GM23338 (cell line): ENCODE measurements at regions not wholly inside any gene's neighbourhood (a gene's known extent, or its start where the extent isn't known, plus 50 kb on each side); places are given as distances from the start of the nearest gene placed in this dataset.
A peak's percentile ranks its signal among the peaks of the same experiment; 100 is the strongest.

ENCODE experiments used
- ATAC-seq: fragments of 200-7000 bp; cut with Tn5 transposase; 3 replicates; pipeline ENCODE4 v1.9.1; 2020
- DNase-seq: peaks from one replicate; pipeline ENCODE4 v3.0.0-alpha.2; 2015; ENCODE audit warnings: low spot score
- H2AFZ ChIP-seq: fragments of 200-600 bp; sonication (generic); 2 replicates; pipeline ENCODE4 v1.8.0; 2016; ENCODE audit warnings: antibody characterized with exemption, mild to moderate bottlenecking, moderate library complexity
- H3F3A ChIP-seq: fragments of 200-600 bp; sonication (generic); replicated peaks from 2 replicates; pipeline ENCODE4 v1.8.0; 2017; ENCODE audit warnings: antibody characterized with exemption, mixed run types, low read depth
- H3K27ac ChIP-seq: fragments of 200-600 bp; sonication (generic); 2 replicates; pipeline ENCODE4 v1.6.1; 2016; ENCODE audit warnings: low read depth
- H3K27me3 ChIP-seq: fragments of 200-600 bp; sonication (generic); 2 replicates; pipeline ENCODE4 v1.8.0; 2016; ENCODE audit warnings: mild to moderate bottlenecking, mixed run types, moderate library complexity; ENCODE audit not compliant: insufficient read depth
- H3K36me3 ChIP-seq: fragments of 200-600 bp; sonication (generic); 2 replicates; pipeline ENCODE4 v1.8.0; 2016; ENCODE audit warnings: mild to moderate bottlenecking; ENCODE audit not compliant: insufficient read depth
- H3K4me1 ChIP-seq: fragments of 200-600 bp; sonication (generic); 2 replicates; pipeline ENCODE4 v1.8.0; 2016; ENCODE audit warnings: mild to moderate bottlenecking, moderate library complexity; ENCODE audit not compliant: insufficient read depth
- H3K4me2 ChIP-seq: fragments of 200-600 bp; sonication (generic); 2 replicates; pipeline ENCODE4 v1.7.1; 2017; ENCODE audit warnings: mixed run types
- H3K4me3 ChIP-seq: fragments of 200-600 bp; sonication (generic); 2 replicates; pipeline ENCODE4 v1.6.1; 2016; ENCODE audit warnings: mixed run types
- H3K79me2 ChIP-seq: fragments of 200-600 bp; sonication (generic); replicated peaks from 2 replicates; pipeline ENCODE4 v1.8.0; 2017; ENCODE audit warnings: mild to moderate bottlenecking; ENCODE audit not compliant: insufficient read depth
- H3K9me2 ChIP-seq: fragments of 200-600 bp; sonication (generic); 2 replicates; pipeline ENCODE4 v1.8.0; 2017; ENCODE audit not compliant: insufficient read depth
- H4K20me1 ChIP-seq: fragments of 200-600 bp; sonication (generic); replicated peaks from 2 replicates; pipeline ENCODE4 v1.8.0; 2017; ENCODE audit warnings: mild to moderate bottlenecking; ENCODE audit not compliant: insufficient read depth
- H3K27ac Mint-ChIP-seq: 2 replicates; pipeline ENCODE4 v1.8.0; 2020; ENCODE audit warnings: inconsistent platforms, mild to moderate bottlenecking, moderate library complexity, mixed read lengths
- H3K27me3 Mint-ChIP-seq: 3 replicates; pipeline ENCODE4 v1.8.0; 2022; ENCODE audit warnings: low read depth, mild to moderate bottlenecking, moderate library complexity, mixed read lengths, inconsistent platforms; ENCODE audit not compliant: insufficient read depth, poor library complexity
- H3K36me3 Mint-ChIP-seq: 3 replicates; pipeline ENCODE4 v1.8.0; 2021; ENCODE audit warnings: low read depth, mild to moderate bottlenecking, inconsistent platforms, moderate library complexity, mixed read lengths
- H3K4me1 Mint-ChIP-seq: 3 replicates; pipeline ENCODE4 v1.8.0; 2020; ENCODE audit warnings: mild to moderate bottlenecking, inconsistent platforms, mixed read lengths
- H3K4me3 Mint-ChIP-seq: 3 replicates; pipeline ENCODE4 v1.8.0; 2021; ENCODE audit warnings: moderate library complexity, mild to moderate bottlenecking, inconsistent platforms, mixed read lengths
- H3K9me3 Mint-ChIP-seq: 3 replicates; pipeline ENCODE4 v1.8.0; 2020; ENCODE audit warnings: moderate library complexity, mild to moderate bottlenecking, inconsistent platforms, mixed read lengths
- CREB1 ChIP-seq: fragments of 250-450 bp; sonication (Bioruptor Pico); IDR thresholded peaks from 2 replicates; pipeline ENCODE4 v1.5.0; 2020; ENCODE audit warnings: low read depth, mild to moderate bottlenecking, moderate library complexity
- EZH2 ChIP-seq: fragments of 200-600 bp; sonication (generic); IDR thresholded peaks from one replicate; pipeline ENCODE4 v1.8.0; 2017; ENCODE audit warnings: antibody characterized with exemption, mild to moderate bottlenecking, low read depth; ENCODE audit not compliant: unreplicated experiment
- EZH2phosphoT487 ChIP-seq: fragments of 200-600 bp; sonication (generic); IDR thresholded peaks from one replicate; pipeline ENCODE4 v1.8.1; 2018; ENCODE audit warnings: antibody characterized with exemption; ENCODE audit not compliant: unreplicated experiment
- JUNB ChIP-seq: IDR thresholded peaks from one replicate; pipeline ENCODE4 v1.6.1; 2016; ENCODE audit warnings: antibody characterized with exemption; ENCODE audit not compliant: unreplicated experiment
- NANOG ChIP-seq: IDR thresholded peaks from 2 replicates; pipeline ENCODE4 v1.6.1; 2016; ENCODE audit warnings: antibody characterized with exemption, borderline replicate concordance
- STAT1 ChIP-seq: IDR thresholded peaks from one replicate; pipeline ENCODE4 v1.6.1; 2016; ENCODE audit warnings: antibody characterized with exemption; ENCODE audit not compliant: unreplicated experiment
- ZNF331 ChIP-seq: fragments of 250-450 bp; sonication (Bioruptor Pico); IDR thresholded peaks from 2 replicates; pipeline ENCODE4 v1.5.0; 2020; ENCODE audit warnings: low read depth, mild to moderate bottlenecking, moderate library complexity
- TF ChIP-seq, protein P1 (sequence below), 2 experiments: fragments of 200-600 bp in 1 of 2; sonication (generic) in 1 of 2; conservative IDR thresholded peaks; 2 replicates each; pipeline versions ENCODE4 v1.5.1 to v1.6.1; 2016 to 2017; ENCODE audit warnings: antibody characterized with exemption in 2 of 2, low read depth in 2 of 2, mild to moderate bottlenecking in 2 of 2, moderate library complexity in 1 of 2
- TF ChIP-seq, protein P2 (sequence below): IDR thresholded peaks from one replicate; pipeline ENCODE4 v1.6.1; 2018; ENCODE audit warnings: antibody characterized with exemption; ENCODE audit not compliant: unreplicated experiment
- TF ChIP-seq, protein P3 (sequence below): IDR thresholded peaks from 2 replicates; pipeline ENCODE4 v1.6.1; 2016; ENCODE audit warnings: antibody characterized with exemption

DNA sequence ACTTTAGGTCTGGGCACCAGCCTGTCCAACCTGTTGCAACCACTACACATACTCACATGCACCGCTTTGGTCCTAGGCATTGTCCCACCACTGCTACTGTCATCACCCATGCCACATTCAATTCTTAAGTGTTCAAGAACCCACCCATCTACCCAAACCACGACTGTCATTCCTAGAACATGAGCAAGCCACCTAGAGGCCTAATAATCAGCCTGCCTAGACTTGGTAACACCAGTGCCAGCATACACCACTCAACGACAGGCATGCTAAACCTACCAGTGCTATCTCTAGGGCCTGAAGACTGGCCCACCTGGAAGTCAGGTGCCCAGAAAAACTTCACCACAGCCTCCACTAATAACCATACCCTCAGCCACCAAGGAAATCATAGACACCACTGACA is 532.8 kb upstream of the DEPDC1 start:
- 0 out of 3 replicates have a peak, but pooled peaks cover 7% of the 10 kb centered on the region for H3K36me3 Mint-ChIP-seq
- H3K4me1 Mint-ChIP-seq, result no peaks in the 10 kb centered on the region
- peak overlapping the region; percentile 17; the same call in 1 of the 2 replicates for H3K27ac Mint-ChIP-seq
- H3K27ac ChIP-seq, result no peak overlapping the region
- no peaks in the 10 kb centered on the region for H3K27me3 Mint-ChIP-seq
- no peaks in the 10 kb centered on the region for H3K79me2 ChIP-seq
- H3F3A ChIP-seq, result no peaks in the 10 kb centered on the region
- peaks cover 2% of the 10 kb centered on the region; the same call in 1 of the 2 replicates for H3K9me2 ChIP-seq
- H2AFZ ChIP-seq, result no peak overlapping the region
- no peak for DNase-seq
- H3K27me3 ChIP-seq, result no peaks in the 10 kb centered on the region
- H3K4me2 ChIP-seq, result no peak overlapping the region
- H3K36me3 ChIP-seq, result no peaks in the 10 kb centered on the region
- no peaks in the 10 kb centered on the region for H4K20me1 ChIP-seq
- ATAC-seq, result no peak
- no peak overlapping the region for H3K4me3 ChIP-seq
- H3K4me1 ChIP-seq, result no peaks in the 10 kb centered on the region
- TF ChIP-seq JUNB (no peak), EZH2 (no peak)
- TF ChIP-seq, protein P1, sequence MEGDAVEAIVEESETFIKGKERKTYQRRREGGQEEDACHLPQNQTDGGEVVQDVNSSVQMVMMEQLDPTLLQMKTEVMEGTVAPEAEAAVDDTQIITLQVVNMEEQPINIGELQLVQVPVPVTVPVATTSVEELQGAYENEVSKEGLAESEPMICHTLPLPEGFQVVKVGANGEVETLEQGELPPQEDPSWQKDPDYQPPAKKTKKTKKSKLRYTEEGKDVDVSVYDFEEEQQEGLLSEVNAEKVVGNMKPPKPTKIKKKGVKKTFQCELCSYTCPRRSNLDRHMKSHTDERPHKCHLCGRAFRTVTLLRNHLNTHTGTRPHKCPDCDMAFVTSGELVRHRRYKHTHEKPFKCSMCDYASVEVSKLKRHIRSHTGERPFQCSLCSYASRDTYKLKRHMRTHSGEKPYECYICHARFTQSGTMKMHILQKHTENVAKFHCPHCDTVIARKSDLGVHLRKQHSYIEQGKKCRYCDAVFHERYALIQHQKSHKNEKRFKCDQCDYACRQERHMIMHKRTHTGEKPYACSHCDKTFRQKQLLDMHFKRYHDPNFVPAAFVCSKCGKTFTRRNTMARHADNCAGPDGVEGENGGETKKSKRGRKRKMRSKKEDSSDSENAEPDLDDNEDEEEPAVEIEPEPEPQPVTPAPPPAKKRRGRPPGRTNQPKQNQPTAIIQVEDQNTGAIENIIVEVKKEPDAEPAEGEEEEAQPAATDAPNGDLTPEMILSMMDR (conservative IDR thresholded peaks at IDR 0.05; ENCODE audit: low read depth in 2 of 2), result no peak
- TF ChIP-seq, protein P2, sequence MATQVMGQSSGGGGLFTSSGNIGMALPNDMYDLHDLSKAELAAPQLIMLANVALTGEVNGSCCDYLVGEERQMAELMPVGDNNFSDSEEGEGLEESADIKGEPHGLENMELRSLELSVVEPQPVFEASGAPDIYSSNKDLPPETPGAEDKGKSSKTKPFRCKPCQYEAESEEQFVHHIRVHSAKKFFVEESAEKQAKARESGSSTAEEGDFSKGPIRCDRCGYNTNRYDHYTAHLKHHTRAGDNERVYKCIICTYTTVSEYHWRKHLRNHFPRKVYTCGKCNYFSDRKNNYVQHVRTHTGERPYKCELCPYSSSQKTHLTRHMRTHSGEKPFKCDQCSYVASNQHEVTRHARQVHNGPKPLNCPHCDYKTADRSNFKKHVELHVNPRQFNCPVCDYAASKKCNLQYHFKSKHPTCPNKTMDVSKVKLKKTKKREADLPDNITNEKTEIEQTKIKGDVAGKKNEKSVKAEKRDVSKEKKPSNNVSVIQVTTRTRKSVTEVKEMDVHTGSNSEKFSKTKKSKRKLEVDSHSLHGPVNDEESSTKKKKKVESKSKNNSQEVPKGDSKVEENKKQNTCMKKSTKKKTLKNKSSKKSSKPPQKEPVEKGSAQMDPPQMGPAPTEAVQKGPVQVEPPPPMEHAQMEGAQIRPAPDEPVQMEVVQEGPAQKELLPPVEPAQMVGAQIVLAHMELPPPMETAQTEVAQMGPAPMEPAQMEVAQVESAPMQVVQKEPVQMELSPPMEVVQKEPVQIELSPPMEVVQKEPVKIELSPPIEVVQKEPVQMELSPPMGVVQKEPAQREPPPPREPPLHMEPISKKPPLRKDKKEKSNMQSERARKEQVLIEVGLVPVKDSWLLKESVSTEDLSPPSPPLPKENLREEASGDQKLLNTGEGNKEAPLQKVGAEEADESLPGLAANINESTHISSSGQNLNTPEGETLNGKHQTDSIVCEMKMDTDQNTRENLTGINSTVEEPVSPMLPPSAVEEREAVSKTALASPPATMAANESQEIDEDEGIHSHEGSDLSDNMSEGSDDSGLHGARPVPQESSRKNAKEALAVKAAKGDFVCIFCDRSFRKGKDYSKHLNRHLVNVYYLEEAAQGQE, result no peak
- TF ChIP-seq, protein P3, sequence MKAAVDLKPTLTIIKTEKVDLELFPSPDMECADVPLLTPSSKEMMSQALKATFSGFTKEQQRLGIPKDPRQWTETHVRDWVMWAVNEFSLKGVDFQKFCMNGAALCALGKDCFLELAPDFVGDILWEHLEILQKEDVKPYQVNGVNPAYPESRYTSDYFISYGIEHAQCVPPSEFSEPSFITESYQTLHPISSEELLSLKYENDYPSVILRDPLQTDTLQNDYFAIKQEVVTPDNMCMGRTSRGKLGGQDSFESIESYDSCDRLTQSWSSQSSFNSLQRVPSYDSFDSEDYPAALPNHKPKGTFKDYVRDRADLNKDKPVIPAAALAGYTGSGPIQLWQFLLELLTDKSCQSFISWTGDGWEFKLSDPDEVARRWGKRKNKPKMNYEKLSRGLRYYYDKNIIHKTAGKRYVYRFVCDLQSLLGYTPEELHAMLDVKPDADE, result no peak
- H3K4me3 Mint-ChIP-seq, result no peak overlapping the region
- peaks cover 9% of the 10 kb centered on the region; the same call in 2 of the 3 replicates for H3K9me3 Mint-ChIP-seq

DNA sequence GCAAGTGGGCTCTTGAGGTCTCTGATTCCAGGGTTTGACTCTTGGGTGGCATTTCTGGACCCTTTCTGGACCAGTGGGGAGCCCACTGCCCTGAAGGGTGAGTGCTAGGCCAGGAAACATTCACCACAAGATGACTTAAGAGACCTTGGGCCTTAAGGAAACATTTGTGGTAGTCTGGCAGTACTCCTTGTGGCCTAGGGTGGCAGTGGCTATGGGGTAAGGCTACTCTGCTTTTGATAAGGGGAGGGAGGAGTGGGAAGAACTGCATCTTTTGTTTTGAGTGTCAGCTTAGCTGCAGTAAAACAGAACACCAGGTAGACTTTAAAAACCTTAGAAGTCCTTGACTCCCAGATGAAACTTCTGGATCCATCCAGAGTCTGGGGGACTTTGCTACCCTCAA is 529.3 kb upstream of the LRRC7 start:
- H3K4me1 ChIP-seq, result no peaks in the 10 kb centered on the region
- DNase-seq, result no peak
- H3K9me2 ChIP-seq, result peaks cover 5% of the 10 kb centered on the region; the same call in 1 of the 2 replicates
- no peaks in the 10 kb centered on the region for H3K79me2 ChIP-seq
- ATAC-seq, result no peak
- no peak overlapping the region for H3K4me2 ChIP-seq
- no peaks in the 10 kb centered on the region for H3K36me3 ChIP-seq
- Mint-ChIP-seq H3K27me3 (peaks cover 2% of the 10 kb centered on the region), H3K27ac (no peak overlapping the region), H3K4me3 (no peak overlapping the region), H3K9me3 (peaks cover 5% of the 10 kb centered on the region; the same call in 2 of the 3 replicates), H3K4me1 (no peaks in the 10 kb centered on the region), H3K36me3 (no peaks in the 10 kb centered on the region; the same call in 2 of the 3 replicates)
- no peak for TF ChIP-seq STAT1
- no peak for TF ChIP-seq NANOG
- TF ChIP-seq EZH2phosphoT487, result no peak
- TF ChIP-seq, protein P3, result no peak
- no peak for TF ChIP-seq CREB1 (CRISPR knock-in tag)
- no peak for TF ChIP-seq ZNF331 (CRISPR knock-in tag)
- no peak overlapping the region for H3K4me3 ChIP-seq
- H2AFZ ChIP-seq, result no peak overlapping the region
- H4K20me1 ChIP-seq, result no peaks in the 10 kb centered on the region
- no peak overlapping the region for H3K27ac ChIP-seq
- H3K27me3 ChIP-seq, result no peaks in the 10 kb centered on the region
- no peaks in the 10 kb centered on the region for H3F3A ChIP-seq
